ENCODE measurements at regions not wholly inside any gene's neighbourhood (a gene's known extent, or its start where the extent isn't known, plus 50 kb on each side); places are given as distances from the start of the nearest gene placed in this dataset.

- TF ChIP-seq CTCF (conservative IDR thresholded peaks at IDR 0.05) (no peak), EZH2 (IDR thresholded peaks at IDR 0.05; ENCODE audit: low read depth) (no peak)
Observed at GRCh38 chr2:181341855-181342600, 115.2 kb upstream of the ITGA4 start.
